HCT116 (cell line): ENCODE measurements at regions not wholly inside any gene's neighbourhood (a gene's known extent, or its start where the extent isn't known, plus 50 kb on each side); places are given as distances from the start of the nearest gene placed in this dataset.

Experiments
- CTCF ChIP-seq, 3 experiments: fragments of 200-600 bp in 1 of 3; sonication (generic) in 1 of 3; IDR thresholded peaks in 2 of 3; conservative IDR thresholded peaks in 1 of 3; 2 replicates each; pipeline ENCODE4 v1.5.1; 2012 to 2017; ENCODE audit warnings: low read depth in 2 of 3, low read length in 2 of 3, antibody characterized with exemption in 1 of 3, borderline replicate concordance in 1 of 3, control low read depth in 1 of 3, mild to moderate bottlenecking in 1 of 3, mixed read lengths in 1 of 3, mixed run types in 1 of 3, moderate library complexity in 1 of 3; ENCODE audit not compliant: insufficient read depth in 1 of 3
- EZH2phosphoT487 ChIP-seq: fragments of 200-600 bp; IDR thresholded peaks from 2 replicates; pipeline ENCODE4 v1.6.1; 2018; ENCODE audit warnings: antibody characterized with exemption, borderline replicate concordance
- ZNF274 ChIP-seq: fragments of 200-500 bp; sonication (Bioruptor generic); IDR thresholded peaks from 2 replicates; pipeline ENCODE4 v1.6.1; 2014; ENCODE audit warnings: mild to moderate bottlenecking, low read depth, low read length, inconsistent platforms

GRCh38 chr11:13140028-13140870 lies 131.1 kb downstream of the RASSF10 start:
- TF ChIP-seq CTCF (IDR thresholded peaks at IDR 0.05 in 2 of 3, conservative IDR thresholded peaks at IDR 0.05 in 1 of 3; ENCODE audit: borderline replicate concordance in 1 of 3, insufficient read depth in 1 of 3, low read depth in 2 of 3, low read length in 2 of 3) (no peak), ZNF274 (no peak), EZH2phosphoT487 (no peak)
